ENCODE measurements at regions not wholly inside any gene's neighbourhood (a gene's known extent, or its start where the extent isn't known, plus 50 kb on each side); places are given as distances from the start of the nearest gene placed in this dataset.

DNA sequence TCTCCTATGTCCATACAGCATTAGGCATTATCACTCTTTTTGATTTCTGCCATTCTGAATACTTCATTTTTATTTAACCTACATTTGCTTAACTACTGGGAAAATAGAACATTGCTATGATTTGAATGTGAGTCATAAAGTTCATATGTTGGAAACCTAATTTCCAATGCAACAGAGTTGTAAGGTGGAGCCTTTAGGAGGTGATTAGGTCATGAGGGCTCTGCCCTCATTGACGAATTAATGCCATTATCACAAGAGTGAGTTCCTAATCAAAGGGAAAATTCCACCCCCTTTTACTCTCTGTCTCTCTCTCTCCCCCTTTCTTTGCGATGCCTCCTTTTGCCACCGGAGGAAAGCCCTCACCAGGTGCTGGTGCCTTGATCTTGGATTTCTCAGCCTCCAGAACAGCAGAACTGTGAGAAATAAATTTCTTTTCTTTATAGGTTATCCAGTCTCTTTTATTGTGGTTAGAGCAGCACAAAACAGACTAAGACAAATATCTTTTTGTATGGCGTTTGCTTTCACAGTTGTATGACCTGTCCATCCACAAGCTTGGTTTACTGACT is 180.1 kb upstream of the ARID2 start:
- no peak for DNase-seq (ENCODE audit: low read depth)

DNA sequence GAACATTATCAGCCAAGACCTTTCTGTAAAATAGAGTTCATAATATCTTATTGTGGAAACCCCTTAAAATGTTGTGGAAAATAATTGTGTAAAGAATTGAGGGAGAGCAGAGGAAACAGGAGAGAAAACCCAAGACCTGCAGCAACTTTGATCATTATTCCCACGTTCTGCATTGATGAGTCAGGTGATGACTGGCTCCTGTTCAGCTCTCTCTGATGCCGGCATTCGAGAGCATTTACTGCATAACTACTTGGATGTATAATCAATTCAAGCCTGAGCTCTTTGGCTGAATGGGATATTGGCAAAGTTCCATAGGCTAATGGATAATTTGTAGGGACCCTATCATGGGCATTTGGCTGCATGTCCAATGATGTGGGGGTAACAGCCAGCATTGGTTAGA is 176.3 kb upstream of the ARID2 start:
- no peak for DNase-seq (ENCODE audit: low read depth)

DNA sequence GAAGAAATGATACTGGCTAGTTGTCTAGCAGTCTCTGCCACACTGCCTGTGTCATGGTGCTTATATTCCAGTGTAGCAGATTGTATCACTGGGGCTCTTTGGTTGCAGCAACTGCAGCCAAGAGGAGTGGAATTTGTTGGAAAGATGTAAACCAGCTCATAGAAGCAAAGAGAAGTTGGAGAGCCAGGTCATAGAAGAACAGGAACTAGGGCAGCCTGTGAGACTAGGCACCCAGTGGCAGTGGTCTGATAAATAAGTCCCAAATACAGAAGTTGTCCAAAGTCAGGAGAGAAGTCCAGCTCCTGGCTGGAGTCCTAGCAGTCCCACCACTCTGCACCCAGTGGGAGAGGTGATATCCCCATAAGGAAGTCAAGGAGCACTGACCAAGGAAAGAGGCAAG is 172.5 kb upstream of the ARID2 start:
- no peak for DNase-seq (ENCODE audit: low read depth)

DNA sequence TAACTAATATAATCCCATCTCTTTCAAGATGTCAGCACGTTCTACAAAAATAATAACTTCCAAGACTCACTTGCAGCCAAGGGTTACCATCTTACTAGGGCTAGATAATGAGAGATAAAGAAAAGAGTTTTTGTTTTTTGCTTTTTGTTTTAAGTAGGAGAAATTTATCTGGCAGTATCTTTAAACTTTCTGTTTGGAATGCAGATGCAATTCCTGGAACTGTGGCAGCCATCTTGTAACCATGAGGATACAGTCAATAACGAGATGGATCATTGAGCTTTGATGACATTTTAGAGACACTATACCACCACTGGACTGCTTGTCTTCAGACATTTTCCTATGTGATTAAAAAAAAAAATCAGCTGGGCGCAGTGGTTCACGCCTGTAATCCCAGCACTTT is 171.2 kb upstream of the ARID2 start:
- DNase-seq (ENCODE audit: low read depth): no peak

DNA sequence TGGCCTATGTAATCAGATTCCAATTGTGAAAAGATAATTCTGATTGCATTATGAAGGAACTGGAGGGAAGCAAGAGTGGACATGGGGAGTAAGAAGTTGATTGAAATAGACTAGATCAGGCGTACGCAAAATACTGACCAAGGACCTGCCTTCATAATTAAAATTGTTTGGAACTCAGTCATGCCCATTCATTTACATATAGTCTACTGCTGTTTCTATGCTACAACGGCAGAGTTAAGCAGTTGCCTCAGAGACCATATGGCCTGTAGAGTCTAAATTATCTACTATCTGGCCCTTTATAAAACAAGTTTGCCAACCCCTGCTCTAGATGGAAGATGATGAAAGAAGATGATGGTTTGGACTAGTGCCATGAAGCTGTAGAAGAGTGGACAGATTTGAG is 170.0 kb upstream of the ARID2 start:
- no peak for DNase-seq (ENCODE audit: low read depth)

DNA sequence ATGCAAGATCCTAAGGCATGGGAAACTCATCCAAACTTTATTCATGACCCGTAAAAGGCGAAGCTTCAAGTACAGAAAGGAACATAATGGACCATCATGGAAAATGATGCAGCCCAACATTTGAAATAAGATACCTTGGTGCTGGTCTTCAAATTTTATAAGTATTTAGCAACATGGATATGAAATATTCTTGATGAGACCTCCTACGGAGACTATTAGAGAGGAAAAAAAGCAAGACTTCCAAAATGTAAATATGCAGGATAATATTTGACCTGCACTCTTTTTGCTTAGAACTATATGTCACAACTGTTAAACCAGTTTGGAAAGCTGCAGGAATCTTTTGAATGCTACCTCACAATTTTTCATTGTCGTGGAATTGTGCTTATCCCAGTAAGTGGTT is 168.8 kb upstream of the ARID2 start:
- DNase-seq (ENCODE audit: low read depth): no peak

DNA sequence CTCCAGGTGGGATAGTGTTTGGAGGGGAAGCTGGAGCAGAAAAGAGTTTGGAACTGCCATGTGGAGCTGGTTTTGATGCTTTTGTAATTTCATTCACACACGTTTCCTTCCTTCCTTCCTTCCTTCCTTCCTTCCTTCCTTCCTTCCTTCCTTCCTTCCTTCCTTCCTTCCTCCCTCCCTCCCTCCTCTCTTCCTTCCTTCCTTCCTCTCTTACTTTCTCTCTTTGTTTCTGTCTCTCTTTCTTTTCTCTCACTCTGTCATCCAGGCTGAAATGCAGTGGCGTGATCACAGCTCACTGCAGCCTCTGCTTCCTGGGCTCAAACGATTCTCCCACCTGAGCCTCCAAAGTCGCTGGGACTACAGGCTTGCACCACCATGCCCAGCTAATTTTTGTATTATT is 168.0 kb upstream of the ARID2 start:
- no peak for DNase-seq (ENCODE audit: low read depth)

DNA sequence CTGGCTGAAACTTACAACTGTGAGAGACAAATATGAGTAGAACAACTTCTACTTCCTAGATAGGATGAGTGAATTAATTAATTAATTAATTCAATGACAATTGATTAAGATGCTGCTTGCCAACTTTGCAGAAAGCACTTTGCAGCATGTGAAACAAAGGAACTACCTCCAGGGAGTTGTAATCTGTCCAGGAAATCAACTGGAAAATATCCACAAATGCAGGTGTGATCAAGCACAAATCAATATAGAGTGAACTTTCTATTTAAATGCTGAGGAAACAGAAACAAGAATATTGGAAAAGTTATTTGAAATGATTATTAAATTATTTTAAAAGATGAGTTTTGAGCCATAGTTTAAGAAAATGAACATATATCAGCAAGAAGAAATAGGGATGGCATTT is 163.9 kb upstream of the ARID2 start:
- DNase-seq (ENCODE audit: low read depth): no peak

DNA sequence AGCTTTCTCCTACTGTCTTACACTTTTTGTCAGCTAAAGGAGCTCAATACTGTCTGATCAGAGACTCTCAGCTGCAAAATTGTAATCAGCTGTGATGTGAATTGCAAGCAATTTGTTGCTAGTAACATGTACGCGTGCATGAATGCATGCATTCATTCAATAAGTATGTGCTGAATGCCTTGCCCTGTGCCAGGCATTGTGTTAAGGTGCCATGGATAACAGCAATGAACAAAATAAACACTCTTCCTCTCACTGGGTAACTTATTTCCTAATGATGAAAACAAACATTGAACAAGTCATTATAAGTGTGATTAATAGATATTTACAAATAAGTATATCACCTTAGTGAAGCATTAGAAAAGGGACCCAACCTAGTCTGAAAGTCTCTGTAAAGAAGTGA is 163.2 kb upstream of the ARID2 start:
- no peak for DNase-seq (ENCODE audit: low read depth)

DNA sequence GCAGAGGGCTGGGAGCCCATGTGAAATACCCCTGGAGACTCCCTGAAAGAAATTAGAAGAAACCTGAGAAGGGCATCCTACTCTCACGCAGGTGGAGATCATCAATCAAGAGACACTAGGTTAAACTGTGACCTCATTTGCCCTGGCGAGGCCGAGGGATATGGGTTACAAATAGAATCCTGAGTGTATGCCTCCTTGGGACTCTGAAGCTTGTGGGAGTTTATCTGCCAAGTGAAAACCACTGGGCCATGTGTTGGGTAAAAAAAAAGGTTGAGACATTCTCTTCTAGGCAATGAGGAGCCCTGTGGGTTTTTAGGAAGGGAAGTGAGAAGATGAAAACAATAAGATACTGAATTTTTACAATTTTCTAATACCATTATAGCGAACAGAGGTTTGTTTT is 160.7 kb upstream of the ARID2 start:
- no peak for DNase-seq (ENCODE audit: low read depth)

DNA sequence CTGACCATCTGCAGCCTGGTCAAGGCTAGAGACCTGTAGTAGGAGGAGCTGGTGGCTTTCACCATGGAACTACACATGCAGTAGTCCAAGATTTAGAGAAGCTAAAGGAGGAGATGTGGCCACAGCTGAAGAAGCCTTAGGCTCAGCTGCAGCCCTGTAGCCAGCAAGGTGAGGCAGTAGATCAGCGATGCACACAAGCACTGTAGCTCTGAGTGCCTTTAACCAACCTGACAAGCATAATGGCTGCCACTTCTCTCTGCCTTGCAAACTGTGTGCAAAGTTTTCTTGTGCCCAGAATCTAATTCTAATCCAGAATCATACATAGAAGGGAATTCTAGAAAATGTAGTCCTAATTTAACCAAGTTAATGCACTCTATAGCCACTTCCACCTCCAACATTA is 159.0 kb upstream of the ARID2 start:
- no peak for DNase-seq (ENCODE audit: low read depth)

DNA sequence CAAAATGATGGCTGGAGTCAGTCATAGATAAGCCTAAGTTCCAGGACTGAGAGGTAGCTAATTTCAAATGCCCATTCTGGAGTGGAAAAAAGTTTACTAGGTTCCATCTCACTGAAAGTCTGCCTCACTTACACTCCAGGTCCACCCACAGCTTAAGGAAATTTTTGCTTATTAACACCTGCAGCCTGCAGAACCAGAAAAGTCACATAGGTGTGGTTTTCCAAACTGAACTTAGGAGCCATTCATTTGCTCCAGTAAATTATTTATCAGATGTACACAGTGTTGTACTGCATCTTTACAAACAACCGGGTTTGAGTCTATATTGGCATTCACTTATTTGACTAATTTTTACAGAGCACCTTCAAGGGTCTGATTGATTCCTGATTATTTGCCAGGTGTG is 157.4 kb upstream of the ARID2 start:
- no peak for DNase-seq (ENCODE audit: low read depth)

DNA sequence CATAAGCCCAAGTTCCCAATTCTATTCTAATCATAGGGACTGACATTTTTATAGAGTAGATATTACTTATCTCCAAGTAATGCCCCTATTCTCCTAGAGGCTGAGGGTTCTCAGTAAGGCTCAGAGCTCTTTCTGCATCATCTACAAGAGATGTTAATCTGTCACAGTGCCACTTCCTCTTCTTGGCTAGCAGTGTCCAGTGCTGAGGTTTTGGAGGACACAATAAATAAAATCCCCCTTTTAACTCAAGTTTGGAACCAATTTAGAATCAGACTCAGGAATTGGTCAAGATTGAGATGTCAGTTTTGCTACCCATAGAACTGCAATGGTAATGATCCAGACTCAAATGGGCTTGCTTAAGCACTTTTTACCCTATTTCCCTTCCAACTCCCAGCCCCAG is 154.1 kb upstream of the ARID2 start:
- no peak for DNase-seq (ENCODE audit: low read depth)

DNA sequence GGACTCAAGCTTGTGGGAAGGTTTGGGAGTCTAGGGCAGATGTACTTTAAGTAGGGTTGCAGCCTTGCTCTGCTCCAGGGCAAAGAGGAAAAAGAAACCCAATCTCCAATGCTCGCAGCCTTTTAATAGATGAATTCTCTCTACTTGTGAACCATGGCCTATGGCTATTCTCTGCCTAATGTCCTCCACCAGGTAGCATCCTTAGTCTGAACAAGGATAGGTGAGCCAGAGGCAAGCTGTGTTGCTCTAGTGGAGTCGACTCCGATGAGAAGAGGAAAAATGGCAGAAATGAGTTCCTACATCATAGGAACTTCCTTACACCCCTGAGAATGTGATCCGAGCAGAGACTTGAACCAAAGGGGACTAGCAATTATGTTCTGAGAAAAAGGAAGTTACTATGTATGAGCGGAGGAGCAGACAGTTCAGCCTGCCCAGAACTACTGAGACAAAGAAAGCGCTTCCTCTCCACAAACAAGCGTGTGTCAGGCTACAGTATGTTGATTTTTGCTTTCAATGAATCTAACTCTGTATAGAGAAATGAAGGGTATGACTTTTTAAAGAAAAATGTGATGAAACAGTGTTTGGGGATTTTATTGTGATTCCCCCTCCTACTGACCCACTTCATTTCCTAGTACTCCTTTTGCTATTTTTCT is 153.6 kb upstream of the ARID2 start:
- DNase-seq (ENCODE audit: low read depth): no peak

DNA sequence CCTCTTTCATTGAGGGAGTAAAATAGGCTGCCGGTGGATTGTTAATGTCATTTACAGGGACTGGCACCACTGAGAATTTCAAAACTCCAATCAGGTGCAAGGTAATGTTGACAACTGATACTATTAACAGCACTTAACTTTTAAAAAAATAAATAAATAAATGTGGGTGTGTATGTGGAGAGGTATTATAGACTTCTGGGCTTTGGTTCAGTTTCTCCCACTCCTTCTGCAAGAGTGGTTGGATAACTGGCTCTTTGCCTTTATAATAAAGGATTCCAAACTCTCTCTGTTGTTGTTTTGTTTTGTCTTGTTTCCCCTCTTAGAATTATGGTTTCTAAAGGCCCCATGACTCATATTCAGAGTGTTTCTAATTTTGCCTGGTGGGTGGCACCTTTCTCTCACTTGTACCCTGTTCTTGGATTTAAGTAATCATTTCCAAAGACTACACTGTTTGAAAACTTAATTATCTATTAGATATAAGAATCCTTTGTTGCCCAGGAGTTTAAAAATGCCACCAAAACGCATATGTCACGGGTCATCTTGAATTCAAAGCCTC is 151.6 kb upstream of the ARID2 start:
- DNase-seq (ENCODE audit: low read depth): no peak

DNA sequence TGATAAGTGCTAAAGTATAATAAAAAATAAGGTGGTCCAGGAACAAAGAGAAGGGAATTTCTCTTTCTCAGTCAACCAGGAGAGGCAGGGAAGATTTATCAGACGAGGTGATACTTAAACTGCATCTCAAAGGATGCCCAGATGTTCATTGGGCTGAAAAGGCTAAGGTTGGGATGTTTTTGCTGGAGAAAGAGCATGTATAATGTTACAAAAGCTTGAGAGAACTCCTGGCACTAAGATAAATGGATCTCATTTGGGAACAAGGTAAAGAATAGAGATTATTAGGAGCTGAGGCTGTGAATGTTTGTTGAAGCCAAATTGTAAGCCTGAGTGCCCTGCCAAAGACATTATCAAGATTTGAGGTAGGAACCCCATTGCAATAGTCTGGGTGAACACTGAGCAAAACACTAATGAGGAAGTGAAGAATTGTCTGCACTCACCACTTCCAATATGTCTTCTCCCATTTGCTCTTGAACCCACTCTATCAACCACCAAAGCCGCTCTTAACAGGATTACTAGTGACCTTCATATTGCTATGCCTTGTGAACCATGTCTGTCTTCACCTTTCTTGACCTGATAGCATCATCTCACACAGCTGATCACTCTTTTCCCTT is 149.0 kb upstream of the ARID2 start:
- no peak for DNase-seq (ENCODE audit: low read depth)

DNA sequence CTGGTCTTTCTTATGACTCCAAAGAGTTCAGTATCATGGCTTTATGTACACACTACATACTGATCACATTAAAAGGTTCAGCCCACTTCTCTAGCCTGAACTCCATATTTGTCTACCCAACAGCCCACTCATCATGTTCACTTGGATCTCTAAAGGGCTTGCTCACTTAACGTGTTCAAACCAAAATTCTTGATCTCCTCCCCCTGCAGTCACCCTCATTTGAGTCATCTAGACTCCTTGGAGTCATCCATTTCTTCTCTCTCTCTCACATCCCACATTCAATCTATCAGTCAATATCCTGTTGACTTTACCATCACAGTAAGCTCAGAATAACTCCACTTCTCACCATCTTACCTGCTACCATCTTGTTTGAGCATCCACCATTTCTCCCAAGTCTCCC is 148.4 kb upstream of the ARID2 start:
- DNase-seq (ENCODE audit: low read depth): no peak

DNA sequence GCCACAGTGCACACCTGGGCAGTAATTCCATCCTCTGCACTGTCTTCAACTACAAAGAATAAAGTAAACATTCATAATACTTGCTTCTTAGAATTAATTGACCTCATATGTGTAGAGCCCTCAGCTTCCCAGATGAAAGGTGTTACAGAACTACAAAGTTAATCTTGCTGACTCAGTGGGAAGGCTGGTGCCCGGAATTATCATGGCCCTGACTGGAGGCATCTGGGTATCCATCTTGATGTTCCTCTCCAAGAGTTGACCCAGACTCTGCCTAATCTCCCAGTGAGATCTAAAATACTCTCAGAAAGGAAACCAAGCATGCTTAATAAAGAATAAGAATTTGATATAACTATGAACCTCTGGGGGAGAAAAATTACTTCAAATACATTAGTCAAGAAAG is 147.0 kb upstream of the ARID2 start:
- DNase-seq (ENCODE audit: low read depth): no peak

DNA sequence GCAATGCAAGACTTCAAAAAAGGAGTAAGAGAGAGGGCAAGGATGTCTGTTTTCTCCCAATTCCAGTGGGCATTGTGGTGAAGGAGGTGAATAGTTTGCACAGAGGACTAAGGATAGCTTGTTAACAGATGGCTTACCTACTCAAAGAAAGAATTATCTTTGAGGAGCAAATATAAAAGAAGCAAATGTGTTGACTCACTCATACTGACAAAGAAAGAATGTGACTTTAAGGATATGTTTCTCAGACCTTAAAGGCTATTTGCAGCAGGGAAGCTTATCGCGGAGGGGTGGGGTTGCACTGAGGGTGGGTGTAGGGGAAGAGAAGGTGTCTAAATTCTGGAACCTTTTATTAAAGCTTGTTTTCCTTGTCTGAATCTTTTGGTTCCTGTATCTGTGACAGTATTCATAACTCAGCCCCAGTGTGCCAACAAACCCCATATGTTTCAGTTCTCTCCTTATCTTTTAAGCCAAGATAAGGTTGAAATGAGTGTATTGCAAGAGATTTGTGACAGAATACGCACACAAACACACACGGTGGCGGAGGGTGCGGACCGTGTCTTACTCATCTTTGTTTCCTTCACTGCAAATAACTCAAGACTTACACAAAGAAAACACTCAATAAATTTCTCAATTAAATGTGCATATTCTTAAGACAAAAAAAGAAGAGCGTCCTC is 146.4 kb upstream of the ARID2 start:
- DNase-seq (ENCODE audit: low read depth): no peak

DNA sequence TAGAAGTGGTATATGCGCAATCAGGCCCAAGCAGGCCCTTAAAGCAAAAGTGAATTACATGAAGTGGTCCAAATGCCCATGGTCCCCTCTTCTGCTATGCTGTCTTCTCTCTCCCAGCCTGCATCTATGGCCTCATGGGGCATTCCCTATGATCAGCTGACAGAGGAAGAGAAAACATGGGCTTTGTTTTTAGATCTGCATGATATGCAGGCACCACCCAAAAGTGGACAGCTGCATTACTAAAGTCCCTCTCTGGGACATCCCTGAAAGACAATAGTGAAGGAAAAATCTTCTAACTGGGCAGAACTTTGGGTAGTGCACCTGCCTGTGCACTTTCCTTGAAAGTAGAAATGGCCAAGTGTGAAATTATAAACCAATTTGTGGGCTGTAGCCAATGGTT is 145.2 kb upstream of the ARID2 start:
- DNase-seq (ENCODE audit: low read depth): no peak

DNA sequence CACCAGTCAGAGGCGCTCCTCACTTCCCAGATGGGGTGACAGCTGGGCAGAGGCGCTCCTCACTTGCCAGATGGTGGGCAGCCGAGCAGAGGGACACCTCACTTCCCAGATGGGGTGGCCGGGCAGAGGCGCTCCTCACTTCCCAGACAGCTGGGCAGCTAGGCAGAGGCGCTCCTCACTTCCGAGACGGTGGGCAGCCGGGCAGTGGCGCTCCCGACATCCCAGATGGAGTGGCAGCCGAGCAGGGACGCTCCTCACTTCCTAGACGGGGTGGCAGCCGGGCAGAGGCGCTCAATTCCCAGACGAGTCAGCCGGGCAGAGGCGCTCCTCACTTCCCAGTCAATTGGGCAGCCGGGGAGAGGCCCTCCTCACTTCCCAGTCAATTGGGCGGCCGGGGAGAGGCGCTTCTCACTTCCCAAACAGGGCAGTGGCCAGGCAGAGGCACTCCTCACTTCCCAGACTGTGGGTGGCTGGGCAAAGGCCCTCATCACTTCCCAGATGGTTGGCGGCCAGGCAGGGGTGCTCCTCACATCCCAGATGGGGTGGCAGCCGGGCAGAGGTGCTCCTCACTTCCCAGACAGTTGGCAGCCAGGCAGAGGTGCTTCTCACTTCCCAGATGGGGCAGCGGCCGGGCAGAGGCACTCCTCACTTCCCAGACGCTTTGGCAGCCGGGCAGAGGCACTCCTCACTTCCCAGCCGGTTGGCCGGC is 143.8 kb upstream of the ARID2 start:
- no peak for DNase-seq (ENCODE audit: low read depth)

DNA sequence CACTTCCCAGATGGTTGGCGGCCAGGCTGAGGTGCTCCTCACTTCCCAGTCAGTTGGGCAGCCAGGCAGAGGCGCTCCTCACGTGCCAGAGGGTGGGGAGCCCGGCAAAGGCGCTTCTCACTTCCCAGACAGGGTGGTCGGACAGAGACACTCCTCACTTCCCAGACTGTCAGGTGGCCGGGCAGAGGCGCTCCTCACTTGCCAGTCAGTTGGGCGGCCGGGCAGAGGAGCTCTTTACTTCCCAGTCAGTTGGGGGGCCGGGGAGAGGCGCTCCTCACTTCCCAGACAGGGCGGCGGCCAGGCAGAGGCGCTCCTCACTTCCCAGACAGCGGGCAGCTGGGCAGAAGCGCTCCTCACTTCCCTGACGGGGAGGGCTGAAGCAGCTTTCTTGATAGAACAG is 143.0 kb upstream of the ARID2 start:
- no peak for DNase-seq (ENCODE audit: low read depth)

DNA sequence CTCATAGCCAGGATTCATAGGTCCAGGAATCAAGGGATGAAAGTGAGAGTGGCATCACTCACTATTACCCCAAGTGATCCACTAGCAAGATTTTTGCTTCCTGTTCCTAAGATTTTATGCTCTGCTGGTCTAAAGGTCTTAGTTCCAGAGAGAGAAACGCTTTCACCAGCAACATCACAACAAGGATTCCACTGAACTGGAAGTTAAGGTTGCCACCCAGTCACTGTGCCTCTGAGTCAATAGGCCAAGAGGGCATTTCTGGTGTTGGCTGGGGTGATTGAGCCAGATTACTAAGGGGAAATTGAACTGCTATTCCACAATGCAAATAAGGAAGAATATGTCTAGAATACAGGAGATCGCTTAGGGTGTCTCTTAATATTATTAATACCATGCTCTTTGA is 142.5 kb upstream of the ARID2 start:
- no peak for DNase-seq (ENCODE audit: low read depth)

Data from fibroblast of gingiva (primary cell).